ENCODE measurements at regions not wholly inside any gene's neighbourhood (a gene's known extent, or its start where the extent isn't known, plus 50 kb on each side); places are given as distances from the start of the nearest gene placed in this dataset.

- Histone ChIP-seq H3K4me1 (no peaks in the 10 kb centered on the region), H3K27ac (replicated peaks in 1 of 4) (no peak overlapping the region), H3K27me3 (no peaks in the 10 kb centered on the region), H3K4me3 (no peak overlapping the region), H3K9me3 (no peaks in the 10 kb centered on the region), H3K36me3 (no peaks in the 10 kb centered on the region)
- 87% methylated on average over 2 of the region's 2 CpGs for WGBS
- no peak for DNase-seq (ENCODE audit: extremely low spot score)
- intact Hi-C loops (cut with DNase I): no loop called here
- no peak for TF ChIP-seq POLR2A (IDR thresholded peaks at IDR 0.05; ENCODE audit: low read depth)
- TF ChIP-seq EP300 (IDR thresholded peaks at IDR 0.05): no peak
- TF ChIP-seq CTCF (IDR thresholded peaks at IDR 0.05): no peak
Measured at GRCh38 chr2:138101718-138102117, 137.4 kb downstream of the HNMT start.

GRCh38 chr2:138102664-138103063 lies 138.4 kb downstream of the HNMT start:
- H3K27me3 ChIP-seq: no peaks in the 10 kb centered on the region
- DNase-seq (ENCODE audit: extremely low spot score): no peak
- H3K9me3 ChIP-seq: no peaks in the 10 kb centered on the region
- H3K36me3 ChIP-seq: no peaks in the 10 kb centered on the region
- TF ChIP-seq POLR2AphosphoS5 (IDR thresholded peaks at IDR 0.05): no peak
- TF ChIP-seq EP300 (IDR thresholded peaks at IDR 0.05): no peak
- no peak for TF ChIP-seq CTCF (IDR thresholded peaks at IDR 0.05)
- no peak for TF ChIP-seq POLR2A (IDR thresholded peaks at IDR 0.05; ENCODE audit: low read depth)
- intact Hi-C loops (cut with DNase I): no loop called here
- H3K4me1 ChIP-seq: no peaks in the 10 kb centered on the region
- H3K27ac ChIP-seq (replicated peaks in 1 of 4): no peak overlapping the region
- no peak overlapping the region for H3K4me3 ChIP-seq

- TF ChIP-seq POLR2AphosphoS5 (IDR thresholded peaks at IDR 0.05): no peak
- no peak for TF ChIP-seq POLR2A (IDR thresholded peaks at IDR 0.05; ENCODE audit: low read depth)
- no peak for TF ChIP-seq CTCF (IDR thresholded peaks at IDR 0.05)
- no peak for TF ChIP-seq EP300 (IDR thresholded peaks at IDR 0.05)
- 100% methylated on average over 1 of the region's 1 CpG for WGBS
- H3K9me3 ChIP-seq: no peaks in the 10 kb centered on the region
- no peaks in the 10 kb centered on the region for H3K4me1 ChIP-seq
- H3K4me3 ChIP-seq: no peak overlapping the region
- DNase-seq (ENCODE audit: extremely low spot score): no peak
- no peaks in the 10 kb centered on the region for H3K27me3 ChIP-seq
- intact Hi-C loops (cut with DNase I): no loop called here
- H3K27ac ChIP-seq (replicated peaks in 1 of 4): no peak overlapping the region
- H3K36me3 ChIP-seq: no peaks in the 10 kb centered on the region
Measured at GRCh38 chr2:138103156-138103555, 138.9 kb downstream of the HNMT start.

- Histone ChIP-seq H3K36me3 (no peaks in the 10 kb centered on the region), H3K27me3 (no peaks in the 10 kb centered on the region), H3K27ac (replicated peaks in 1 of 4) (no peak overlapping the region), H3K4me1 (no peaks in the 10 kb centered on the region), H3K4me3 (no peak overlapping the region), H3K9me3 (no peaks in the 10 kb centered on the region)
- intact Hi-C loops (cut with DNase I): no loop called here
- DNase-seq (ENCODE audit: extremely low spot score): no peak
- 91% methylated on average over 1 of the region's 1 CpG for WGBS
- TF ChIP-seq POLR2A (IDR thresholded peaks at IDR 0.05; ENCODE audit: low read depth) (no peak), POLR2AphosphoS5 (IDR thresholded peaks at IDR 0.05) (no peak), CTCF (IDR thresholded peaks at IDR 0.05) (no peak)
Measured at GRCh38 chr2:138104071-138104470, 139.8 kb downstream of the HNMT start.

- WGBS: 100% methylated on average over 1 of the region's 1 CpG
- DNase-seq (ENCODE audit: extremely low spot score): no peak
- TF ChIP-seq POLR2AphosphoS5 (IDR thresholded peaks at IDR 0.05) (no peak), CTCF (IDR thresholded peaks at IDR 0.05) (no peak), EP300 (IDR thresholded peaks at IDR 0.05) (no peak), POLR2A (IDR thresholded peaks at IDR 0.05; ENCODE audit: low read depth) (no peak)
- Histone ChIP-seq H3K9me3 (no peaks in the 10 kb centered on the region), H3K27me3 (no peaks in the 10 kb centered on the region), H3K27ac (replicated peaks in 1 of 4) (no peak overlapping the region), H3K4me3 (no peak overlapping the region), H3K4me1 (no peaks in the 10 kb centered on the region), H3K36me3 (no peaks in the 10 kb centered on the region)
- intact Hi-C loops (cut with DNase I): no loop called here
Measured at GRCh38 chr2:138105358-138105757, 141.1 kb downstream of the HNMT start.

Data from esophagus muscularis mucosa (tissue), 4 donors.